ENCODE measurements at regions not wholly inside any gene's neighbourhood (a gene's known extent, or its start where the extent isn't known, plus 50 kb on each side); places are given as distances from the start of the nearest gene placed in this dataset.

GRCh38 chr2:221088506-221088905, 483.6 kb downstream of the EPHA4 start:
- TF ChIP-seq CTCF (IDR thresholded peaks at IDR 0.05) (no peak), POLR2A (IDR thresholded peaks at IDR 0.05) (no peak)

Measured in body of pancreas (tissue), 4 donors.